Activated CD4-positive, alpha-beta T cell treated with anti-CD3 and anti-CD28 coated beads, Interleukin-10, Interleukin-2, amounts not matched to agents 100 ng/mL and 50 ng/mL, durations not matched to agents 16 hours and 8 hours (primary cell): ENCODE measurements at regions not wholly inside any gene's neighbourhood (a gene's known extent, or its start where the extent isn't known, plus 50 kb on each side); places are given as distances from the start of the nearest gene placed in this dataset.
"Not testable (repeated sequence)": the region's sequence is repeated elsewhere in the genome, so short reads cannot be mapped to it uniquely, and the experiment has no call there.

Source experiments
- DNase-seq: peaks from one replicate; pipeline ENCODE4 v3.0.0-alpha.2; 2020

GRCh38 chr2:156781677-156782076 lies 345.5 kb downstream of the GPD2 start:
- not testable (repeated sequence) for DNase-seq

- no peak for DNase-seq
These were observed 348.0 kb downstream of the GPD2 start for GRCh38 chr2:156784020-156784701.

- DNase-seq: no peak
These were observed 351.3 kb downstream of the GPD2 start for GRCh38 chr2:156787517-156787916.

- DNase-seq: no peak
These were observed 354.3 kb downstream of the GPD2 start for GRCh38 chr2:156790343-156791037.

- DNase-seq: no peak
These were observed 356.2 kb downstream of the GPD2 start for GRCh38 chr2:156792242-156792840.

GRCh38 chr2:156797832-156798231 lies 361.7 kb downstream of the GPD2 start:
- no peak for DNase-seq

GRCh38 chr2:156800065-156800653 lies 364.0 kb downstream of the GPD2 start:
- DNase-seq: no peak

- DNase-seq: no peak
These were observed 364.7 kb downstream of the GPD2 start for GRCh38 chr2:156800781-156801361.

GRCh38 chr2:156803243-156803642 lies 367.1 kb downstream of the GPD2 start:
- no peak for DNase-seq

- DNase-seq: no peak
These were observed 367.8 kb downstream of the GPD2 start for GRCh38 chr2:156803967-156804366.

- no peak for DNase-seq
These were observed 373.9 kb downstream of the GPD2 start for GRCh38 chr2:156810094-156810493.

GRCh38 chr2:156812496-156812895 lies 376.3 kb downstream of the GPD2 start:
- no peak for DNase-seq

- DNase-seq: no peak
These were observed 381.3 kb downstream of the GPD2 start for GRCh38 chr2:156817430-156817829.

- DNase-seq: no peak
These were observed 382.0 kb downstream of the GPD2 start for GRCh38 chr2:156818221-156818620.

- no peak for DNase-seq
These were observed 382.8 kb downstream of the GPD2 start for GRCh38 chr2:156818944-156819343.

GRCh38 chr2:156826341-156826933 lies 390.3 kb downstream of the GPD2 start:
- no peak for DNase-seq

- no peak for DNase-seq
These were observed 398.3 kb downstream of the GPD2 start for GRCh38 chr2:156834431-156834830.

- DNase-seq: no peak
These were observed 401.6 kb downstream of the GPD2 start for GRCh38 chr2:156837635-156838370.

GRCh38 chr2:156841321-156841720 lies 405.1 kb downstream of the GPD2 start:
- no peak for DNase-seq

- no peak for DNase-seq
These were observed 409.8 kb downstream of the GPD2 start for GRCh38 chr2:156845806-156846558.

GRCh38 chr2:156852210-156852609 lies 405.3 kb upstream of the GALNT5 start:
- DNase-seq: no peak

GRCh38 chr2:156852681-156853080 lies 404.8 kb upstream of the GALNT5 start:
- DNase-seq: no peak
